ENCODE measurements at regions not wholly inside any gene's neighbourhood (a gene's known extent, or its start where the extent isn't known, plus 50 kb on each side); places are given as distances from the start of the nearest gene placed in this dataset.

DNA sequence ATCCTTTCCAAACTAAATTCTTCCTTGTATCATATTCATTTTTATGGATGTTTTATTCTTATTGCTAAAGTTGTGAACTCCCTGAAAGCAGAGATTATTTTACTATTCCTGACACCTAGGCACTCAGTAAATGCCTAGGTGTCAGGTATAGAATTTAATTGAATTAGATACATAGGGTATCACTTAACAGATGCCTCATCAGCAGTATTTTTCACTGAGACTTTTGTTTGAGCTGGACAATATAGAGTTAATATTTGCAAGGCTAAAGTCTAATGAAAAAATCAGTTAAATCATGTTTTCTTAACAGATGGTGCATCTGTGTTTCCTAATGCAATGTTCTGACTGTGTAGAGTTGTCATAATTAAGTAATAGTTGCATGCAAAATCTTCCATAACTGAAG, 182.7 kb downstream of the DERA start:
- intact Hi-C loops (cut with micrococcal nuclease): no loop called here
- Histone ChIP-seq H2AFZ (ENCODE audit: low read depth, low read length) (no peak overlapping the region), H3K27ac (ENCODE audit: insufficient read depth, low read depth, low read length) (no peak overlapping the region), H3K4me2 (ENCODE audit: insufficient read depth, low read length) (no peak overlapping the region), H3K27me3 (ENCODE audit: control insufficient read depth in 2 of 2, insufficient read depth in 2 of 2, low read length in 2 of 2) (no peaks in the 10 kb centered on the region), H3K9me3 (replicated peaks; ENCODE audit: control insufficient read depth, insufficient read depth, low read length) (no peaks in the 10 kb centered on the region), H3K9ac (replicated peaks; ENCODE audit: extremely low read depth, insufficient read depth, low read length) (no peak overlapping the region), H3K79me2 (ENCODE audit: control insufficient read depth, insufficient read depth, low read length) (no peaks in the 10 kb centered on the region), H3K4me3 (replicated peaks in 1 of 3; ENCODE audit: insufficient read depth in 1 of 3, low read depth in 1 of 3, low read length in 3 of 3) (no peak overlapping the region), H3K9me1 (replicated peaks; ENCODE audit: control insufficient read depth, extremely low read depth, insufficient read depth, low read length) (no peaks in the 10 kb centered on the region), H3K4me1 (ENCODE audit: control insufficient read depth, extremely low read depth, insufficient read depth, low read length) (no peaks in the 10 kb centered on the region), H3K36me3 (ENCODE audit: control insufficient read depth in 2 of 2, extremely low read depth in 1 of 2, insufficient read depth in 2 of 2, low read length in 2 of 2) (no peaks in the 10 kb centered on the region), H4K20me1 (replicated peaks; ENCODE audit: control insufficient read depth, extremely low read depth, insufficient read depth, low read length) (no peaks in the 10 kb centered on the region)
- DNase-seq (ENCODE audit: low read depth, low spot score) (no peak), FAIRE-seq (no peak)
- TF ChIP-seq GATA2 (IDR thresholded peaks at IDR 0.05; ENCODE audit: insufficient read depth, insufficient read length, low read depth, low read length) (no peak), MAX (IDR thresholded peaks at IDR 0.05; ENCODE audit: insufficient read depth, insufficient read length) (no peak), POLR2AphosphoS5 (IDR thresholded peaks at IDR 0.05; ENCODE audit: insufficient read depth, low read depth, low read length) (no peak), FOS (IDR thresholded peaks at IDR 0.05; ENCODE audit: borderline replicate concordance, insufficient read depth, low read length) (no peak), MYC (IDR thresholded peaks at IDR 0.05; ENCODE audit: low read depth, low read length) (no peak), POLR2A (IDR thresholded peaks at IDR 0.05; ENCODE audit: low read depth, low read length) (no peak)
- TF ChIP-seq, protein P1, sequence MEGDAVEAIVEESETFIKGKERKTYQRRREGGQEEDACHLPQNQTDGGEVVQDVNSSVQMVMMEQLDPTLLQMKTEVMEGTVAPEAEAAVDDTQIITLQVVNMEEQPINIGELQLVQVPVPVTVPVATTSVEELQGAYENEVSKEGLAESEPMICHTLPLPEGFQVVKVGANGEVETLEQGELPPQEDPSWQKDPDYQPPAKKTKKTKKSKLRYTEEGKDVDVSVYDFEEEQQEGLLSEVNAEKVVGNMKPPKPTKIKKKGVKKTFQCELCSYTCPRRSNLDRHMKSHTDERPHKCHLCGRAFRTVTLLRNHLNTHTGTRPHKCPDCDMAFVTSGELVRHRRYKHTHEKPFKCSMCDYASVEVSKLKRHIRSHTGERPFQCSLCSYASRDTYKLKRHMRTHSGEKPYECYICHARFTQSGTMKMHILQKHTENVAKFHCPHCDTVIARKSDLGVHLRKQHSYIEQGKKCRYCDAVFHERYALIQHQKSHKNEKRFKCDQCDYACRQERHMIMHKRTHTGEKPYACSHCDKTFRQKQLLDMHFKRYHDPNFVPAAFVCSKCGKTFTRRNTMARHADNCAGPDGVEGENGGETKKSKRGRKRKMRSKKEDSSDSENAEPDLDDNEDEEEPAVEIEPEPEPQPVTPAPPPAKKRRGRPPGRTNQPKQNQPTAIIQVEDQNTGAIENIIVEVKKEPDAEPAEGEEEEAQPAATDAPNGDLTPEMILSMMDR (IDR thresholded peaks at IDR 0.05; ENCODE audit: extremely low read depth in 1 of 2, insufficient read depth in 1 of 2, low read depth in 1 of 2, low read length in 2 of 2): no peak
- dilution Hi-C loops (cut with MboI; ENCODE audit: extremely low pct_ligation_motif_present, low sequenced_read_pairs): no loop called here
- no TSS peak for BruUV-seq (replicated peaks)
- ChIA-PET POLR2A (no interaction called here), CTCF (no interaction called here)

DNA sequence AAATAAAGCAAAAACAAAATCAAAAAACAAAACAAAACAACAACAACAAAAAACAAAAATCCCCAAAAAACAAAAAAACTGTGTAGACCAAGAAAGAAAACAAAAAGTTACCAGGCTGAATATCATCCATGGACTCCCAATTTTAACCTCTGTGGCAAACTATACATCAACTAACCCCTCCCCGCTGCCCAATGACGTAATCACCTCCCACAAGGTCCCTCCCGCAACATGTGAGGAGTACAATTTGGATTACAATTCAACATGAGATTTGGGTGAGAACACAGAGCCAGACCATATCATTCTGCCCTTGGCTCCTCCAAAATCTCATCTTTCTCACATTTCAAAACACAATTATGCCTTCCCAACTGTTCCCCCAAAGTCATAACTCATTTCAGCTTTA, 179.8 kb downstream of the DERA start:
- BruUV-seq (replicated peaks): no TSS peak
- no peak for FAIRE-seq
- dilution Hi-C loops (cut with MboI; ENCODE audit: extremely low pct_ligation_motif_present, low sequenced_read_pairs): no loop called here

More for the DNA sequence above, 179.8 kb downstream of the DERA start:
- TF ChIP-seq EZH2 (IDR thresholded peaks at IDR 0.05; ENCODE audit: borderline replicate concordance, low read depth, low read length, severe bottlenecking): no peak
- TF ChIP-seq MAX (IDR thresholded peaks at IDR 0.05; ENCODE audit: insufficient read depth, insufficient read length): no peak
- TF ChIP-seq GATA2 (IDR thresholded peaks at IDR 0.05; ENCODE audit: insufficient read depth, insufficient read length, low read depth, low read length): no peak
- TF ChIP-seq MYC (IDR thresholded peaks at IDR 0.05; ENCODE audit: low read depth, low read length): no peak
- no peak for TF ChIP-seq POLR2AphosphoS5 (IDR thresholded peaks at IDR 0.05; ENCODE audit: insufficient read depth, low read depth, low read length)
- no peak for TF ChIP-seq JUN (IDR thresholded peaks at IDR 0.05; ENCODE audit: borderline replicate concordance, insufficient read depth, insufficient read length, low read depth)
- TF ChIP-seq FOS (IDR thresholded peaks at IDR 0.05; ENCODE audit: borderline replicate concordance, insufficient read depth, low read length): no peak
- TF ChIP-seq, protein P1 (IDR thresholded peaks at IDR 0.05; ENCODE audit: extremely low read depth in 1 of 2, insufficient read depth in 1 of 2, low read depth in 1 of 2, low read length in 2 of 2): no peak
- no peak for TF ChIP-seq POLR2A (IDR thresholded peaks at IDR 0.05; ENCODE audit: low read depth, low read length)
- H3K4me1 ChIP-seq (ENCODE audit: control insufficient read depth, extremely low read depth, insufficient read depth, low read length): no peaks in the 10 kb centered on the region
- no peak overlapping the region for H3K27ac ChIP-seq (ENCODE audit: insufficient read depth, low read depth, low read length)
- no peak overlapping the region for H3K4me3 ChIP-seq (replicated peaks in 1 of 3; ENCODE audit: insufficient read depth in 1 of 3, low read depth in 1 of 3, low read length in 3 of 3)
- H3K27me3 ChIP-seq (ENCODE audit: control insufficient read depth in 2 of 2, insufficient read depth in 2 of 2, low read length in 2 of 2): no peaks in the 10 kb centered on the region
- H3K4me2 ChIP-seq (ENCODE audit: insufficient read depth, low read length): no peak overlapping the region
- no peaks in the 10 kb centered on the region for H4K20me1 ChIP-seq (replicated peaks; ENCODE audit: control insufficient read depth, extremely low read depth, insufficient read depth, low read length)
- no peaks in the 10 kb centered on the region for H3K9me1 ChIP-seq (replicated peaks; ENCODE audit: control insufficient read depth, extremely low read depth, insufficient read depth, low read length)
- no peaks in the 10 kb centered on the region for H3K9me3 ChIP-seq (replicated peaks; ENCODE audit: control insufficient read depth, insufficient read depth, low read length)
- ChIA-PET CTCF (no interaction called here), POLR2A (no interaction called here)
- H2AFZ ChIP-seq (ENCODE audit: low read depth, low read length): no peak overlapping the region
- no peaks in the 10 kb centered on the region for H3K36me3 ChIP-seq (ENCODE audit: control insufficient read depth in 2 of 2, extremely low read depth in 1 of 2, insufficient read depth in 2 of 2, low read length in 2 of 2)
- intact Hi-C loops (cut with micrococcal nuclease): no loop called here
- no peak overlapping the region for H3K9ac ChIP-seq (replicated peaks; ENCODE audit: extremely low read depth, insufficient read depth, low read length)
- no peak for DNase-seq (ENCODE audit: low read depth, low spot score)
- no peaks in the 10 kb centered on the region for H3K79me2 ChIP-seq (ENCODE audit: control insufficient read depth, insufficient read depth, low read length)
